ENCODE measurements at regions not wholly inside any gene's neighbourhood (a gene's known extent, or its start where the extent isn't known, plus 50 kb on each side); places are given as distances from the start of the nearest gene placed in this dataset.

DNA sequence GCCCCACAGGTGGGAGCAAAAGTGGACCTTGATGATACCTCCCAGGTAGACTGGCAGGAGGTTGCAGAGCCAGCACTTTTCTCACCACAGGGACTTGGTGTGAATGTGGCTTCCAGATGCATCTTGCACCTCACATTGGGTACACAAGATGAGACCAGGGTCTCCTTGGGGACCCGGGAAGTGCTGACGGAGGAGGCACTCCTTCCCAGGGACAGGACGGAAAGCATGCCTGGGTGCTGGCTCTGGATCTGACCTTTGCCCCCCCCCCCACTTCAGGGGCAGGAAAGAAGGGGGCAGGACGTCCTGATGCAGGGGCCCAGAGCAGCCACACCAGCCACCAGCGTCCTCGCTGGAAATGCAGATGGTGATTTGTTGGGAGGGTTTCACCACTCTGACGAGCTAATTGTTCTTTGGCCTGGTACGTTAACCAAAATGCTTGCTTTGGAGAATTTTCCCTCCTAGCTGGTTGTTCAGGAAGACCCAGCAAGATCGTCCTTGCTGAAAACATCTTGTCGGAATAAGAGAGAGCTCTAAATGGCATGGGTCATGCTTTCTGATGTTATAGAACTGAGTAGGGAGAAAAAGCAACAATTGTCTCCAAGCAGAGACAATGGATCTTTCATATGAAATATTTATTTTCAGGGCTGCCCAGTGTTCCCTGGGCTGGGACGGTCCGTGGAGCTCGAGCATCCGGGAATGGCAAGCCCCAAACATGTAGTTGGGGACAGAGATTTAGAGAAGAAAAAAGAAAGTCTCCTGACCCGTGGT, 74.4 kb upstream of the PPARA start:
- DNase-seq (ENCODE audit: low read depth in 3 of 3, low spot score in 2 of 3), result no peak

DNA sequence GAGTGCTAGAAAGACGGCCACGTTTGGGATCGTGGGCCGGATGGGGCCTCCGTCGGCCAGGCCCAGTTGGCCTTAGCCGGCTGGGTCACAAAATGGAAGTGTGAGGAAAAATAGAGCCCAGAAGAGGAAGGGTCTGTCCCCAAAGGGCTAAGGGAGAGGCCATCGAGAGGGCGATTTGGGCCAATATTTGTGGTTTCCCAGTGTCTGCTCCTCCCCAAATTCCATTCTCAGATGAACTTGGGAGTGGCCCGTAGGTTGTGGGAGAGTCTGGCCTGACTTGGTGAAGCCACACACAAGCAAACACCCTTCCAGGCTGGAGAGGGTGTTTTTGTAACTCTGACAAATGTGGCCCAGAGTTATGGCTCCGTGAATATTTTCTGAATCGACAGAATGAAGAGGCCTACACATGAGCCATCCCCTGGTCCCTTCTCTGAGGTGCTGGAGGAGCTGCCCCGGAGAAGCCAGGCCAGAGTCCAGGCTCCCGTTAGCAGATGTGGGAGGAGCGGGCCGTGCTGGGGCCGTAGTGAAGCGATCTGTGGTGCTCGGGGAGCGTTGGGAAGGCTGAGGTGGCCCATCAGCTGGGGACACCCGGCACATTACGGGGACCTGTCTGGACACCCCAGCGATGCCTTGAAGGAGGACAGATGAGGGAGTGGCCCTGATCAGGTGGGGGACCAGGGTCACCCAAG, 73.5 kb upstream of the PPARA start:
- no peak for DNase-seq (ENCODE audit: low read depth in 3 of 3, low spot score in 2 of 3)

GRCh38 chr22:46077669-46078099, 72.6 kb upstream of the PPARA start:
- no peak for DNase-seq (ENCODE audit: low read depth in 3 of 3, low spot score in 2 of 3)

DNA sequence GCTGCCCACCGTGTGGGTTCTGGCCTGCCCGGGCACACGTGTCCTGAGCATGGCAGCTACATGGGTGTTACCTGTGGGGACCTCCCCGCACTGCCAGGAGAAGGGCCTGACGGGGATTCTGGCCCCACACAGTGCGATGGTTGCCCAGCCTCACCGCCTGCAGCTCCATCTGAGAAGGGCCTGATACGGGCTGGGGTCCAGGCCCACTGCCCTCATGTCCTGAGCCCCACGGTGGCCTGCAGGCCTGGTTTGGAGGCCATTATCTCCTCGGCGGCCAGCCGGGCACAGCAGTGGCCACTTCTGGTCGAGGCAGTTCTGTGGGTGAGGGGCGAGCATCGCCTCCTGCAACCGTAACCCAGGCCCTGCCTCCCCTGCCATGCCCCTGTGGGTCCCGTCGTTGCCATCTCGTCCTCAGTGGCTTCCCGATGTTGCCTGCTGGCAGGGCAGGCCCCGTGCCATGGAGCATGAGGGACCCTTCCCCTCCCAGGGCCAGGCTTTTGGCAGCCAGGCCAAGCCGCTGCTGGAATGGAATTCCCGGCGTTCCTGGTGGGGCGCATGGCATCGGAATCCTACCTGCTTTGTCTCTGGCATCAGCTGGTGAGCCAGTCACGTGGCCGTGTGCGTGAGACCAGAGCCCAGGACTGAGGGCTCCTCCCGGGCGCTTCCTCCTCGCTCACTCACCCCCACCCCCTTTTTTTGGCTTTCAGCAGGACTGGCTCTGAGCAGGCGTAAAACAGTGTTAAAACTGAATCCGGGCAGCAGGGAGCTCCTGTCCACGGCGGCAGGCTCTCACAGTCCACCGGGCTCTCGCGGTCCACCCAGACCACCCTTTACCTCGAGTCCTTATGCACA, 71.9 kb upstream of the PPARA start:
- DNase-seq (ENCODE audit: low read depth in 3 of 3, low spot score in 2 of 3), result no peak

GRCh38 chr22:46079093-46079860, 71.0 kb upstream of the PPARA start:
- DNase-seq (ENCODE audit: low read depth in 3 of 3, low spot score in 2 of 3), result no peak

GRCh38 chr22:46079861-46080821, 70.2 kb upstream of the PPARA start:
- DNase-seq (ENCODE audit: low read depth in 3 of 3, low spot score in 2 of 3), result no peak

DNA sequence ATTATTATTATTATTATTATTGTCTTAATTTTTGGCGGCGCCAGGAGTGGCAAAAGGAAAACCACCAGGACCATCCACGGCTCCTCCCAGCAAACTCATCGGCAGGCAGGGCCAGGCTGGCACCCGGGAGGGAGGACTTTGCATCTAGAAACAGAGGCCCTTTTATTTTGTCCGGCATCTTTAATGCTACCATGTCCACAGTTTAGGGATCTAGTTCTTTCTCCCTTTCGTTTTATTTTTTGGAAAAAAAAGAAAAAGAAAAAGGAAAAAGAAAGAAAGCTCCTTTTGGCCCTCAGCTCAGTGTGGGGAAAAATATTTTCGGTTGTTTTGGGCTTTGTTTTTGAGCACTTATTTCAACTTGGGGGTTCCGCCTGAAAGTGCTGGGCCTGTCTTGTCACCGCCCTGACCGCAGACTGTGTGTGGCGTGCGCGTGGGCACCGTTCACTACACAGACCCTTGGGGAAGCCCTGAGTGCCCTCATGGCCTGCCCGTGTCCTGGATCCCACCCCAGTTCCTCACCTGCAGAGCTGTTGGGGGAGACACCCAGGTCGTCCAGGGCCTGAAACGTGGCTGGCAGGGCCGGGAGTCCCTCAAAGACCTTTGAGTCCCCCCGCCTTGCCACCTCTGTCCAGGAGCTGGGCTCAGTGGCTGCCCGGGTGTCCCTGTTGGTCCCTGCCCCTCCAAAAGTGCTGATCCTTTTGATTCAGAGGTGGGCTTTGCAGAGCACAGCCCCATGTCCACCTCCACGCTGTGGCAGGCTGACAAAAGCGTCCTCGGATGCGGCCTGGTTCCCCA, 69.1 kb upstream of the PPARA start:
- no peak for DNase-seq (ENCODE audit: low read depth in 3 of 3, low spot score in 2 of 3)

DNA sequence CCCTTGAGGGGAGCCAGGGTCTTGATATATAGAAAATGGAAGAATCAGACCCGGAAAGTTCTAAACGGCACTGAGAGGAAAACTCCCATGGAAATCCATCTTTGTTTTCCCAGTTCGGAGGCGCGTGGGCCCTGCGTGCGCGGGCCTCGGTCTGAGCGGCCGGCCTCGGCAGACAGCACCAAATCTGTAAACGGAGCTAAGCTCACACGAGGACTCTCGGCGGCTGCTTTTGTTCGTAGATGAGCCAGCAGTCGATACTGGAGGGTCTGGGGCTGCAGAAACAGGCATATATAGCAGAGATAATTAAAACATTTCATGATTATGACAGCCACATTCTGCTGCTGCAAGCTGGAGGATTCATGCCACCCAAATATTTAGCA, 68.5 kb upstream of the PPARA start:
- DNase-seq (ENCODE audit: low read depth in 3 of 3, low spot score in 2 of 3), result no peak

GRCh38 chr22:46082633-46083032, 67.7 kb upstream of the PPARA start:
- DNase-seq (ENCODE audit: low read depth in 3 of 3, low spot score in 2 of 3), result no peak

GRCh38 chr22:46083383-46084350, 66.7 kb upstream of the PPARA start:
- DNase-seq (ENCODE audit: low read depth in 3 of 3, low spot score in 2 of 3), result no peak

- DNase-seq (ENCODE audit: low read depth in 3 of 3, low spot score in 2 of 3), result no peak
These were observed 66.0 kb upstream of the PPARA start for GRCh38 chr22:46084376-46084775.

- no peak for DNase-seq (ENCODE audit: low read depth in 3 of 3, low spot score in 2 of 3)
These were observed 65.1 kb upstream of the PPARA start for GRCh38 chr22:46084943-46085827.

DNA sequence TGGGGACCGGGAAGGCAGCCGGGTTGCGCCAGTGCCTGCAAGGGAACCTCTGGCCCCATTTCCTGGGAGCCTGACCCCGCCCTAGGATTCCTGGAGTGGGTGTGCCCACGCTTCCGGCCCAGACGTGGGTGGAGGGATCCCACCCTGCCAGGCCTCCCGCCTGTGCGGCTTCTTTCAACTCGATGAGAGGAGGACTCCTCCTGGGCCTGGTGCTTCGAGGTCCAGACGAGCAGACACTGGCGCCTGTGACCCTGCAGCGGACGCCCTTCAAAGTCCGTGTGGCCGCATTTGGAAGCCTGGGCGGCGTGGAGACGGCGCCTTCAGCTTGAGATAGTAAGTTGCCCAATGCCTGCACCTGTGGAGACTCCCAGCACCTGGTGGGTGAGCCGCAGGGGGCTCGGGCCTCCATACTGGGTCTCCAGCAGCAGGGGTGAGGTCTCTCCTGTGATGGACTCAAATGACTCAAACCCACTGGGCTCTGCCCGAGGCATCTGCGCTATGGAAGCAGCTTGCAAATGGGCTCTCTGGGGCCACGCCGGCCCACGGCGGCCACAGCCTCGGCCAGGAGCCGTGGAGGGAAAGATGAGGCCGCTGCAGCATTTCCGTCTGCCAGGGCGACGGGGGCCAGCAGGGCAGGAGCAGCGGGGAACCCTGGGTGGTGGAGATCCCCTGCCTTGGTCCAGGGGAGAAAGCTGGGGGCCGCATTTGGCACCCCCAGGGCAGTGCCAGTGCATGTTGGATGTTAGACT, 64.3 kb upstream of the PPARA start:
- no peak for DNase-seq (ENCODE audit: low read depth in 3 of 3, low spot score in 2 of 3)

- DNase-seq (ENCODE audit: low read depth in 3 of 3, low spot score in 2 of 3), result no peak
These were observed 63.6 kb upstream of the PPARA start for GRCh38 chr22:46086577-46087335.

GRCh38 chr22:46087336-46087690, 63.0 kb upstream of the PPARA start:
- DNase-seq (ENCODE audit: low read depth in 3 of 3, low spot score in 2 of 3), result no peak
